HCT116 (cell line): ENCODE measurements at regions not wholly inside any gene's neighbourhood (a gene's known extent, or its start where the extent isn't known, plus 50 kb on each side); places are given as distances from the start of the nearest gene placed in this dataset.

Experiments
- ATAC-seq: fragments of 200-7000 bp; cut with Tn5 transposase; 2 replicates; pipeline ENCODE4 v1.9.1; 2020; ENCODE audit warnings: mild to moderate bottlenecking, moderate library complexity
- BruUV-seq: library from RNA; stranded (reverse); fragments of 400-500 nt; replicated peaks from 2 replicates; lab custom pipeline; 2021; lab: Mats Ljungman, UMichigan
- CTCF ChIA-PET: fragments of 300-600 bp; sonication (Branson Sonifier 250); formaldehyde crosslinking; loops from one replicate; lab custom pipeline; 2021; ENCODE audit warnings: antibody characterized with exemption; lab: Charles Lee
- POLR2A ChIA-PET: fragments of 300-600, 350-600 bp; sonication (Branson Sonifier 250); formaldehyde crosslinking; loops from one replicate; lab custom pipeline; 2021; ENCODE audit warnings: antibody characterized with exemption; lab: Charles Lee
- RAD21 ChIA-PET, 2 experiments: fragments of 300-600 bp; sonication (Branson Sonifier 250); formaldehyde crosslinking; loops; one replicate each; lab custom pipeline; 2023; ENCODE audit warnings: low total read pairs in 2 of 2; ENCODE audit not compliant: uncharacterized antibody in 2 of 2, unreplicated experiment in 2 of 2, low non-redundant PET in 1 of 2; lab: Charles Lee
- DNase-seq: peaks from one replicate; pipeline ENCODE4 v3.0.0-alpha.2; 2010; ENCODE audit warnings: low read depth, low spot score
- H2AFZ ChIP-seq: fragments of 200-600 bp; shearing (Covaris generic), sonication (generic); 2 replicates; pipeline ENCODE4 v1.6.1; 2017; ENCODE audit warnings: low read depth, mixed run types, mixed read lengths, antibody characterized with exemption, low read length; ENCODE audit not compliant: poor library complexity, severe bottlenecking
- H3K27ac ChIP-seq: 2 replicates; pipeline ENCODE4 v1.5.1; 2012; ENCODE audit warnings: low read depth, low read length
- H3K27me3 ChIP-seq: fragments of 200-600 bp; sonication (generic); 2 replicates; pipeline ENCODE4 v1.6.1; 2016; ENCODE audit warnings: mixed run types, low read length, mixed read lengths; ENCODE audit not compliant: insufficient read depth
- H3K36me3 ChIP-seq, 2 experiments: fragments of 200-500 bp in 1 of 2; fragments of 200-600 bp in 1 of 2; sonication (Bioruptor generic) in 1 of 2; sonication (generic) in 1 of 2; 2 replicates each; pipeline versions ENCODE4 v1.5.1 to v1.6.1; 2014 to 2016; ENCODE audit warnings: low read length in 2 of 2, inconsistent platforms in 1 of 2, mixed read lengths in 1 of 2, mixed run types in 1 of 2; ENCODE audit not compliant: insufficient read depth in 2 of 2, control insufficient read depth in 1 of 2
- H3K4me1 ChIP-seq, 2 experiments: fragments of 200-600 bp in 1 of 2; sonication (generic) in 1 of 2; 2 replicates each; pipeline versions ENCODE4 v1.5.1 to v1.6.1; 2012 to 2017; ENCODE audit warnings: low read length in 2 of 2, inconsistent platforms in 1 of 2, mild to moderate bottlenecking in 1 of 2, mixed read lengths in 1 of 2, mixed run types in 1 of 2, moderate library complexity in 1 of 2; ENCODE audit not compliant: insufficient read depth in 2 of 2, control insufficient read depth in 1 of 2
- H3K4me2 ChIP-seq: fragments of 200-600 bp; sonication (generic); 2 replicates; pipeline ENCODE4 v1.6.1; 2017; ENCODE audit warnings: mixed run types, low read length, mixed read lengths
- H3K4me3 ChIP-seq, 2 experiments: fragments of 200-600 bp in 1 of 2; sonication (generic) in 1 of 2; replicated peaks in 1 of 2; 2 replicates each; pipeline ENCODE4 v1.5.1; 2011 to 2016; ENCODE audit warnings: low read length in 2 of 2, control low read depth in 1 of 2, low read depth in 1 of 2, mild to moderate bottlenecking in 1 of 2, mixed read lengths in 1 of 2, mixed run types in 1 of 2
- H3K79me2 ChIP-seq: fragments of 200-600 bp; sonication (generic); 2 replicates; pipeline ENCODE4 v1.6.1; 2017; ENCODE audit warnings: mild to moderate bottlenecking, mixed run types, low read length, moderate library complexity, mixed read lengths; ENCODE audit not compliant: insufficient read depth
- H3K9ac ChIP-seq: fragments of 200-600 bp; sonication (generic); 2 replicates; pipeline ENCODE4 v1.6.1; 2016; ENCODE audit warnings: low read length, mixed read lengths
- H3K9me2 ChIP-seq: fragments of 200-600 bp; sonication (generic), shearing (Covaris generic); 2 replicates; pipeline ENCODE4 v1.6.1; 2017; ENCODE audit warnings: mixed run types, mild to moderate bottlenecking, moderate library complexity; ENCODE audit not compliant: insufficient read depth
- H3K9me3 ChIP-seq, 2 experiments: fragments of 200-500 bp in 1 of 2; fragments of 200-600 bp in 1 of 2; sonication (Bioruptor generic) in 1 of 2; sonication (generic) in 1 of 2; 2 replicates each; pipeline ENCODE4 v1.6.1; 2014 to 2017; ENCODE audit warnings: low read length in 2 of 2, mixed read lengths in 2 of 2, inconsistent platforms in 1 of 2, low read depth in 1 of 2, mild to moderate bottlenecking in 1 of 2, mixed run types in 1 of 2, moderate library complexity in 1 of 2; ENCODE audit not compliant: control insufficient read depth in 1 of 2, insufficient read depth in 1 of 2
- H4K20me1 ChIP-seq: fragments of 200-600 bp; sonication (generic), shearing (Covaris generic); 2 replicates; pipeline ENCODE4 v1.6.1; 2017; ENCODE audit warnings: mixed run types, mild to moderate bottlenecking, moderate library complexity; ENCODE audit not compliant: insufficient read depth
- ATF3 ChIP-seq: IDR thresholded peaks from 2 replicates; pipeline ENCODE4 v1.6.1; 2012
- CBX3 ChIP-seq: IDR thresholded peaks from 2 replicates; pipeline ENCODE4 v1.6.1; 2012; ENCODE audit warnings: low read depth
- CTCF ChIP-seq, 3 experiments: fragments of 200-600 bp in 1 of 3; sonication (generic) in 1 of 3; IDR thresholded peaks in 2 of 3; conservative IDR thresholded peaks in 1 of 3; 2 replicates each; pipeline ENCODE4 v1.5.1; 2012 to 2017; ENCODE audit warnings: low read depth in 2 of 3, low read length in 2 of 3, antibody characterized with exemption in 1 of 3, borderline replicate concordance in 1 of 3, control low read depth in 1 of 3, mild to moderate bottlenecking in 1 of 3, mixed read lengths in 1 of 3, mixed run types in 1 of 3, moderate library complexity in 1 of 3; ENCODE audit not compliant: insufficient read depth in 1 of 3
- EGR1 ChIP-seq: IDR thresholded peaks from 2 replicates; pipeline ENCODE4 v1.6.1; 2012; ENCODE audit warnings: low read depth
- ELF1 ChIP-seq: IDR thresholded peaks from 2 replicates; pipeline ENCODE4 v1.6.1; 2012; ENCODE audit warnings: low read depth, borderline replicate concordance
- EZH2 ChIP-seq: fragments of 200-600 bp; sonication (generic); IDR thresholded peaks from 2 replicates; pipeline ENCODE4 v1.6.1; 2017; ENCODE audit warnings: antibody characterized with exemption, mixed run types
- EZH2phosphoT487 ChIP-seq: fragments of 200-600 bp; IDR thresholded peaks from 2 replicates; pipeline ENCODE4 v1.6.1; 2018; ENCODE audit warnings: antibody characterized with exemption, borderline replicate concordance
- FOSL1 ChIP-seq: IDR thresholded peaks from 2 replicates; pipeline ENCODE4 v1.6.1; 2012; ENCODE audit warnings: low read depth
- JUND ChIP-seq: IDR thresholded peaks from 2 replicates; pipeline ENCODE4 v1.6.1; 2012
- MAX ChIP-seq: IDR thresholded peaks from 2 replicates; pipeline ENCODE4 v1.6.1; 2012
- POLR2A ChIP-seq: IDR thresholded peaks from 2 replicates; pipeline ENCODE4 v1.7.0; 2011; ENCODE audit warnings: borderline replicate concordance; ENCODE audit not compliant: insufficient read depth, insufficient read length; ENCODE audit errors: extremely low read depth
- POLR2AphosphoS5 ChIP-seq: IDR thresholded peaks from 2 replicates; pipeline ENCODE4 v1.6.1; 2011; ENCODE audit warnings: mild to moderate bottlenecking, low read depth, low read length, moderate library complexity
- RAD21 ChIP-seq: IDR thresholded peaks from 2 replicates; pipeline ENCODE4 v1.6.1; 2012; ENCODE audit warnings: low read depth, mild to moderate bottlenecking
- REST ChIP-seq: IDR thresholded peaks from 2 replicates; pipeline ENCODE4 v1.6.1; 2012; ENCODE audit warnings: low read depth
- SIN3A ChIP-seq: IDR thresholded peaks from 2 replicates; pipeline ENCODE4 v1.6.1; 2012; ENCODE audit warnings: low read depth
- SRF ChIP-seq: IDR thresholded peaks from 2 replicates; pipeline ENCODE4 v1.6.1; 2012; ENCODE audit warnings: low read depth
- TCF7L2 ChIP-seq: IDR thresholded peaks from 2 replicates; pipeline ENCODE4 v1.7.0; 2011; ENCODE audit warnings: borderline replicate concordance, inconsistent platforms; ENCODE audit not compliant: insufficient read depth, insufficient read length; ENCODE audit errors: extremely low read depth
- YY1 ChIP-seq: IDR thresholded peaks from 2 replicates; pipeline ENCODE4 v1.6.1; 2011; ENCODE audit warnings: low read length, low read depth, moderate library complexity, mild to moderate bottlenecking; ENCODE audit not compliant: insufficient replicate concordance; ENCODE audit errors: extremely low read depth
- ZBTB33 ChIP-seq: IDR thresholded peaks from 2 replicates; pipeline ENCODE4 v1.6.1; 2011; ENCODE audit warnings: mild to moderate bottlenecking, low read length, moderate library complexity; ENCODE audit not compliant: insufficient replicate concordance; ENCODE audit errors: extremely low read depth
- ZNF274 ChIP-seq: fragments of 200-500 bp; sonication (Bioruptor generic); IDR thresholded peaks from 2 replicates; pipeline ENCODE4 v1.6.1; 2014; ENCODE audit warnings: mild to moderate bottlenecking, low read depth, low read length, inconsistent platforms
- intact Hi-C: fragments of 100-400 bp; cut with micrococcal nuclease; formaldehyde crosslinking; loops from 2 replicates; pipeline ENCODE4 v1.10.0; 2022

DNA sequence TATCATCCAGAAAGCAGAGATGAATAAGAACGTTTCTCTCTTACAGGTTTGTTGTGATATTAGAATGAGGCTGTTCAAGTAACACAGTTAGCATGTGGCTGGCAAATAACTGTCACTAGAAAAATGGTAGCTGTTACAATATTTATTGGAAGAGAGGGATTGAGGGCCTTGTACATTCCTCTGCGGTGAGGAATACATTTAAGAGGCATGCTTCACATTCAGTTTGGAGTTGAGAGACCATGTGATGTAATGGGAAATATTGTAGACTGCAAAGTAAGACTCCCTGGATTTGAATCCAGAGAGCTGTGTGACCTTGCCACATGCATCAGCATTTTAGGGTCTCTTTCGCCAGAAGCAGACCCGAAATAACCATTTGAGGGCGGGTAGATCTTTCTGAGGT, 104.8 kb upstream of the KIT start:
- no TSS peak for BruUV-seq
- no peaks in the 10 kb centered on the region for H3K79me2 ChIP-seq
- RAD21 ChIA-PET: no interaction called here
- H3K9ac ChIP-seq: no peak overlapping the region
- H3K27ac ChIP-seq: no peak overlapping the region
- no peak for DNase-seq
- H3K27me3 ChIP-seq: peaks cover 22% of the 10 kb centered on the region; the same call in 1 of the 2 replicates
- H3K9me3 ChIP-seq: no peaks in the 10 kb centered on the region
- H2AFZ ChIP-seq: no peak overlapping the region
- H3K4me1 ChIP-seq: no peaks in the 10 kb centered on the region
- no peaks in the 10 kb centered on the region for H3K36me3 ChIP-seq
- POLR2A ChIA-PET: no interaction called here
- H4K20me1 ChIP-seq: no peaks in the 10 kb centered on the region
- CTCF ChIA-PET: no interaction called here
- intact Hi-C loops: no loop called here
- ATAC-seq: no peak
- no peak overlapping the region for H3K4me2 ChIP-seq
- TF ChIP-seq REST: no peak
- no peak for TF ChIP-seq EZH2
- TF ChIP-seq YY1: no peak
- TF ChIP-seq CTCF (IDR thresholded peaks at IDR 0.05 in 2 of 3, conservative IDR thresholded peaks at IDR 0.05 in 1 of 3; ENCODE audit: borderline replicate concordance in 1 of 3, insufficient read depth in 1 of 3, low read depth in 2 of 3, low read length in 2 of 3): no peak
- TF ChIP-seq CBX3: no peak
- TF ChIP-seq SRF: no peak
- TF ChIP-seq RAD21: no peak
- no peak for TF ChIP-seq EZH2phosphoT487
- TF ChIP-seq ELF1: no peak
- TF ChIP-seq SIN3A: no peak
- TF ChIP-seq POLR2A: no peak
- no peak for TF ChIP-seq EGR1
- TF ChIP-seq JUND: no peak
- TF ChIP-seq ZBTB33: no peak
- no peak for TF ChIP-seq MAX
- TF ChIP-seq ATF3: no peak
- no peak for TF ChIP-seq TCF7L2
- no peak for TF ChIP-seq ZNF274
- TF ChIP-seq FOSL1: no peak
- TF ChIP-seq POLR2AphosphoS5: no peak
- H3K4me3 ChIP-seq: no peak overlapping the region
- no peaks in the 10 kb centered on the region for H3K9me2 ChIP-seq
